Panc1 (cell line): ENCODE measurements at regions not wholly inside any gene's neighbourhood (a gene's known extent, or its start where the extent isn't known, plus 50 kb on each side); places are given as distances from the start of the nearest gene placed in this dataset.

Source experiments
- ATAC-seq: fragments of 200-7000 bp; cut with Tn5 transposase; 2 replicates; pipeline ENCODE4 v1.9.1; 2020; ENCODE audit warnings: mild to moderate bottlenecking, moderate library complexity
- BruUV-seq: library from RNA; stranded (reverse); fragments of 400-500 nt; replicated peaks from 2 replicates; lab custom pipeline; 2021; lab: Mats Ljungman, UMichigan
- CTCF ChIA-PET: fragments of 300-600 bp; sonication (Branson Sonifier 250); formaldehyde crosslinking; loops from one replicate; lab custom pipeline; 2022; ENCODE audit warnings: antibody characterized with exemption; lab: Charles Lee
- POLR2A ChIA-PET: fragments of 300-600 bp; sonication (Branson Sonifier 250); formaldehyde crosslinking; loops from one replicate; lab custom pipeline; 2022; ENCODE audit warnings: antibody characterized with exemption; lab: Charles Lee
- DNase-seq: peaks from one replicate; pipeline ENCODE4 v3.0.0-alpha.2; 2010; ENCODE audit warnings: low read depth, low spot score
- H3K27ac ChIP-seq: 2 replicates; pipeline ENCODE4 v1.5.1; 2011; ENCODE audit warnings: mild to moderate bottlenecking, low read length, inconsistent platforms
- H3K27me3 ChIP-seq: fragments of 200-500 bp; sonication (Bioruptor generic); 2 replicates; pipeline ENCODE4 v1.6.0; 2014; ENCODE audit warnings: low read length, inconsistent platforms; ENCODE audit not compliant: control insufficient read depth, insufficient read depth
- H3K36me3 ChIP-seq: fragments of 200-500 bp; sonication (Bioruptor generic); 2 replicates; pipeline ENCODE4 v1.5.1; 2014; ENCODE audit warnings: inconsistent platforms, mild to moderate bottlenecking, low read length, moderate library complexity; ENCODE audit not compliant: control insufficient read depth, insufficient read depth
- H3K4me1 ChIP-seq: 2 replicates; pipeline ENCODE4 v1.5.1; 2011; ENCODE audit warnings: inconsistent platforms, mild to moderate bottlenecking, low read length, moderate library complexity; ENCODE audit not compliant: control insufficient read depth, insufficient read depth
- H3K4me3 ChIP-seq, 2 experiments: 2 replicates each; pipeline ENCODE4 v1.5.1; 2011 to 2012; ENCODE audit warnings: low read depth in 2 of 2, low read length in 2 of 2, mild to moderate bottlenecking in 2 of 2, inconsistent platforms in 1 of 2, moderate library complexity in 1 of 2
- H3K9me3 ChIP-seq: fragments of 200-500 bp; sonication (Bioruptor generic); 2 replicates; pipeline ENCODE4 v1.5.1; 2014; ENCODE audit warnings: low read depth, mild to moderate bottlenecking, inconsistent platforms, low read length, moderate library complexity; ENCODE audit not compliant: control insufficient read depth, insufficient read depth
- CTCF ChIP-seq: fragments of 450-650 bp; IDR thresholded peaks from 2 replicates; pipeline ENCODE4 v1.5.1; 2017; ENCODE audit warnings: mild to moderate bottlenecking
- POLR2AphosphoS5 ChIP-seq: IDR thresholded peaks from 2 replicates; pipeline ENCODE4 v1.6.1; 2012; ENCODE audit warnings: mild to moderate bottlenecking, low read depth, low read length, moderate library complexity
- REST ChIP-seq, 2 experiments: IDR thresholded peaks; 2 replicates each; pipeline ENCODE4 v1.6.1; 2011 to 2012; ENCODE audit warnings: low read depth in 2 of 2, control low read depth in 1 of 2, low read length in 1 of 2, mild to moderate bottlenecking in 1 of 2, moderate library complexity in 1 of 2; ENCODE audit not compliant: insufficient read depth in 1 of 2
- SIN3A ChIP-seq: IDR thresholded peaks from 2 replicates; pipeline ENCODE4 v1.6.1; 2012; ENCODE audit warnings: low read depth, mild to moderate bottlenecking, low read length, moderate library complexity, borderline replicate concordance; ENCODE audit not compliant: insufficient read depth
- TCF7L2 ChIP-seq: IDR thresholded peaks from 2 replicates; pipeline ENCODE4 v1.6.1; 2011; ENCODE audit warnings: mild to moderate bottlenecking, low read depth, low read length, inconsistent platforms
- in situ Hi-C: cut with HindIII; loops from 2 replicates; pipeline ENCODE4 v1.10.0; 2016; ENCODE audit warnings: low sequenced_read_pairs, low pct_unique_long_range_greater_than_20kb
- intact Hi-C: fragments of 100-400 bp; cut with micrococcal nuclease; formaldehyde crosslinking; loops from one replicate; pipeline ENCODE4 v1.10.0; 2022; ENCODE audit not compliant: unreplicated experiment

- Histone ChIP-seq H3K4me1 (no peaks in the 10 kb centered on the region), H3K4me3 (no peak overlapping the region), H3K27ac (no peak overlapping the region), H3K9me3 (no peaks in the 10 kb centered on the region), H3K27me3 (no peaks in the 10 kb centered on the region), H3K36me3 (no peaks in the 10 kb centered on the region)
- DNase-seq (no peak), ATAC-seq (no peak)
- in situ Hi-C loops = no loop called here
- no peak for TF ChIP-seq REST (IDR thresholded peaks at IDR 0.05; ENCODE audit: insufficient read depth in 1 of 2, low read depth in 2 of 2, low read length in 1 of 2)
- no peak for TF ChIP-seq TCF7L2
- TF ChIP-seq SIN3A = no peak
- TF ChIP-seq POLR2AphosphoS5 = no peak
- TF ChIP-seq CTCF = no peak
- CTCF ChIA-PET = no interaction called here
- no TSS peak for BruUV-seq
- intact Hi-C loops = no loop called here
- POLR2A ChIA-PET = no interaction called here
Measured at GRCh38 chr4:79512363-79512762, 104.3 kb upstream of the GK2 start.

- ATAC-seq (no peak), DNase-seq (no peak)
- in situ Hi-C loops (no loop called here), intact Hi-C loops (no loop called here)
- no peaks in the 10 kb centered on the region for H3K4me1 ChIP-seq
- no peaks in the 10 kb centered on the region for H3K9me3 ChIP-seq
- CTCF ChIA-PET = no interaction called here
- no peaks in the 10 kb centered on the region for H3K36me3 ChIP-seq
- TF ChIP-seq SIN3A (no peak), TCF7L2 (no peak), CTCF (no peak), POLR2AphosphoS5 (no peak)
- POLR2A ChIA-PET = no interaction called here
- no peak overlapping the region for H3K4me3 ChIP-seq
- no peaks in the 10 kb centered on the region for H3K27me3 ChIP-seq
- BruUV-seq = no TSS peak
- no peak overlapping the region for H3K27ac ChIP-seq
Measured at GRCh38 chr4:79502081-79502480, 94.1 kb upstream of the GK2 start.

- no TSS peak for BruUV-seq
- ATAC-seq (no peak), DNase-seq (no peak)
- Histone ChIP-seq H3K4me1 (no peaks in the 10 kb centered on the region), H3K4me3 (no peak overlapping the region), H3K27ac (no peak overlapping the region), H3K27me3 (no peaks in the 10 kb centered on the region), H3K36me3 (no peaks in the 10 kb centered on the region), H3K9me3 (no peaks in the 10 kb centered on the region)
- intact Hi-C loops (no loop called here), in situ Hi-C loops (no loop called here)
- ChIA-PET POLR2A (no interaction called here), CTCF (no interaction called here)
- TF ChIP-seq SIN3A (no peak), POLR2AphosphoS5 (no peak), REST (IDR thresholded peaks at IDR 0.05; ENCODE audit: insufficient read depth in 1 of 2, low read depth in 2 of 2, low read length in 1 of 2) (no peak), CTCF (no peak), TCF7L2 (no peak)
Measured at GRCh38 chr4:79498282-79498681, 90.3 kb upstream of the GK2 start.
